H9 (cell line): ENCODE measurements at regions not wholly inside any gene's neighbourhood (a gene's known extent, or its start where the extent isn't known, plus 50 kb on each side); places are given as distances from the start of the nearest gene placed in this dataset.

Experiments used
- DNase-seq: peaks from one replicate; pipeline ENCODE4 v3.0.0-alpha.2; 2017
- H2AFZ ChIP-seq: one replicate; pipeline ENCODE4 v1.6.1; 2013; ENCODE audit warnings: mild to moderate bottlenecking, low read length, control low read depth, moderate library complexity
- H2AK5ac ChIP-seq: 2 replicates; pipeline ENCODE4 v1.6.1; 2013; ENCODE audit warnings: low read length, control low read depth, mixed read lengths; ENCODE audit not compliant: insufficient read length
- H2BK120ac ChIP-seq: one replicate; pipeline ENCODE4 v1.6.1; 2013; ENCODE audit warnings: low read depth, mild to moderate bottlenecking, low read length, control low read depth, inconsistent platforms; ENCODE audit not compliant: poor library complexity, severe bottlenecking
- H2BK12ac ChIP-seq: 2 replicates; pipeline ENCODE4 v1.6.1; 2013; ENCODE audit warnings: low read length, control low read depth, mixed read lengths, low read depth; ENCODE audit not compliant: insufficient read length
- H2BK15ac ChIP-seq: 2 replicates; pipeline ENCODE4 v1.6.1; 2013; ENCODE audit warnings: low read depth, low read length, control low read depth
- H2BK20ac ChIP-seq: one replicate; pipeline ENCODE4 v1.6.1; 2013; ENCODE audit warnings: low read depth, mild to moderate bottlenecking, low read length, control low read depth, inconsistent platforms; ENCODE audit not compliant: poor library complexity, severe bottlenecking
- H2BK5ac ChIP-seq: 2 replicates; pipeline ENCODE4 v1.6.1; 2013; ENCODE audit warnings: low read length, control low read depth, mixed read lengths; ENCODE audit not compliant: insufficient read length
- H3K14ac ChIP-seq: 2 replicates; pipeline ENCODE4 v1.6.1; 2013; ENCODE audit warnings: low read length, control low read depth; ENCODE audit not compliant: insufficient read depth
- H3K18ac ChIP-seq: 2 replicates; pipeline ENCODE4 v1.6.1; 2013; ENCODE audit warnings: low read depth, mild to moderate bottlenecking, mixed read lengths, low read length, control low read depth; ENCODE audit not compliant: insufficient read length
- H3K23ac ChIP-seq: 2 replicates; pipeline ENCODE4 v1.6.1; 2013; ENCODE audit warnings: low read length, control low read depth, mixed read lengths, low read depth; ENCODE audit not compliant: insufficient read length
- H3K23me2 ChIP-seq: 2 replicates; pipeline ENCODE4 v1.6.1; 2013; ENCODE audit warnings: low read depth, mild to moderate bottlenecking, mixed read lengths, low read length, control low read depth; ENCODE audit not compliant: insufficient read length, poor library complexity, severe bottlenecking
- H3K27ac ChIP-seq: 2 replicates; pipeline ENCODE4 v1.5.1; 2013; ENCODE audit warnings: low read length, control low read depth, mixed read lengths, low read depth; ENCODE audit not compliant: insufficient read length
- H3K27me3 ChIP-seq: 2 replicates; pipeline ENCODE4 v1.6.1; 2013; ENCODE audit warnings: low read length, control low read depth, inconsistent platforms; ENCODE audit not compliant: insufficient read depth
- H3K4ac ChIP-seq: 2 replicates; pipeline ENCODE4 v1.6.1; 2013; ENCODE audit warnings: low read depth, mild to moderate bottlenecking, control low read depth, inconsistent platforms, low read length, moderate library complexity
- H3K4me1 ChIP-seq: 2 replicates; pipeline ENCODE4 v1.6.1; 2013; ENCODE audit warnings: low read length, control low read depth, inconsistent platforms; ENCODE audit not compliant: insufficient read depth
- H3K4me2 ChIP-seq: 2 replicates; pipeline ENCODE4 v1.6.1; 2013; ENCODE audit warnings: low read length, control low read depth, mixed read lengths; ENCODE audit not compliant: insufficient read length, insufficient read depth
- H3K56ac ChIP-seq: 2 replicates; pipeline ENCODE4 v1.6.1; 2013; ENCODE audit warnings: low read depth, mild to moderate bottlenecking, mixed read lengths, low read length, control low read depth; ENCODE audit not compliant: insufficient read length
- H3K79me1 ChIP-seq: 2 replicates; pipeline ENCODE4 v1.6.1; 2013; ENCODE audit warnings: low read depth, mild to moderate bottlenecking, moderate library complexity, low read length, control low read depth, inconsistent platforms; ENCODE audit not compliant: insufficient read depth, poor library complexity, severe bottlenecking
- H3K79me2 ChIP-seq: 2 replicates; pipeline ENCODE4 v1.6.1; 2013; ENCODE audit warnings: low read length, control low read depth, inconsistent platforms; ENCODE audit not compliant: insufficient read depth
- H3K9ac ChIP-seq: 2 replicates; pipeline ENCODE4 v1.6.1; 2013; ENCODE audit warnings: low read length, control low read depth, mixed read lengths; ENCODE audit not compliant: insufficient read length; ENCODE audit errors: extremely low read depth
- H3K9me3 ChIP-seq: one replicate; pipeline ENCODE4 v1.6.1; 2013; ENCODE audit warnings: low read depth, low read length, inconsistent platforms; ENCODE audit not compliant: control insufficient read depth
- H3T11ph ChIP-seq: one replicate; pipeline ENCODE4 v1.6.1; 2013; ENCODE audit warnings: mild to moderate bottlenecking, low read length, control low read depth, inconsistent platforms
- H4K20me1 ChIP-seq: one replicate; pipeline ENCODE4 v1.6.1; 2013; ENCODE audit not compliant: control insufficient read depth, insufficient read length, insufficient read depth
- H4K5ac ChIP-seq: 2 replicates; pipeline ENCODE4 v1.6.1; 2013; ENCODE audit warnings: low read depth, mild to moderate bottlenecking, mixed read lengths, low read length, control low read depth; ENCODE audit not compliant: insufficient read length
- H4K8ac ChIP-seq: replicated peaks from 2 replicates; pipeline ENCODE4 v1.6.1; 2013; ENCODE audit warnings: low read length, control low read depth, mixed read lengths, low read depth; ENCODE audit not compliant: insufficient read length
- H4K91ac ChIP-seq: 2 replicates; pipeline ENCODE4 v1.6.1; 2013; ENCODE audit warnings: low read depth, mild to moderate bottlenecking, moderate library complexity, mixed read lengths, low read length, control low read depth; ENCODE audit not compliant: insufficient read length
- H3K27ac Mint-ChIP-seq, 3 experiments: 2 replicates in 2 of 3; 3 replicates in 1 of 3; pipeline ENCODE4 v1.8.0; 2020 to 2021; ENCODE audit warnings: mixed read lengths in 3 of 3, mild to moderate bottlenecking in 1 of 3, moderate library complexity in 1 of 3
- H3K27me3 Mint-ChIP-seq: 2 replicates; pipeline ENCODE4 v1.8.0; 2021; ENCODE audit warnings: low read depth, mild to moderate bottlenecking, moderate library complexity, mixed read lengths
- H3K36me3 Mint-ChIP-seq, 3 experiments: 2 replicates in 2 of 3; 3 replicates in 1 of 3; pipeline ENCODE4 v1.8.0; 2020 to 2021; ENCODE audit warnings: low read depth in 3 of 3, mixed read lengths in 3 of 3; ENCODE audit not compliant: insufficient read depth in 1 of 3
- H3K4me1 Mint-ChIP-seq, 2 experiments: 2 replicates each; pipeline ENCODE4 v1.8.0; 2020; ENCODE audit warnings: mixed read lengths in 2 of 2
- H3K4me3 Mint-ChIP-seq, 2 experiments: 2 replicates in 1 of 2; 3 replicates in 1 of 2; pipeline ENCODE4 v1.8.0; 2020 to 2021; ENCODE audit warnings: mild to moderate bottlenecking in 2 of 2, mixed read lengths in 2 of 2, moderate library complexity in 1 of 2
- H3K9me3 Mint-ChIP-seq, 2 experiments: 2 replicates in 1 of 2; 3 replicates in 1 of 2; pipeline ENCODE4 v1.8.0; 2020; ENCODE audit warnings: mild to moderate bottlenecking in 2 of 2, mixed read lengths in 2 of 2, moderate library complexity in 1 of 2
- CTCF ChIP-seq: fragments of 200-600 bp; sonication (generic); conservative IDR thresholded peaks from 3 replicates; pipeline ENCODE4 v1.8.0; 2021; ENCODE audit warnings: antibody characterized with exemption, mild to moderate bottlenecking
- WGBS: extraction: QIAGEN DNeasy Blood & Tissue Kit; methylation state at CpG from one replicate; pipeline ENCODE4 v1.1.7; 2013; ENCODE audit warnings: missing lambda C conversion rate, low lambda C conversion rate, mixed read lengths; ENCODE audit not compliant: insufficient read length; ENCODE audit errors: extremely low coverage; 5-methylcytosine and 5-hydroxymethylcytosine counted together

GRCh38 chr1:59143811-59144210, 153.1 kb upstream of the FGGY start:
- Histone ChIP-seq H3K27ac (no peak overlapping the region), H2BK15ac (no peak overlapping the region), H4K5ac (no peak overlapping the region), H3K9ac (no peak overlapping the region), H2AK5ac (no peak overlapping the region), H3K9me3 (no peaks in the 10 kb centered on the region), H2BK5ac (no peak overlapping the region), H3K79me1 (no peaks in the 10 kb centered on the region), H3K56ac (no peak overlapping the region), H3T11ph (no peak overlapping the region), H2BK12ac (no peak overlapping the region), H3K18ac (no peak overlapping the region), H3K79me2 (no peaks in the 10 kb centered on the region), H3K23me2 (peaks cover 5% of the 10 kb centered on the region), H4K20me1 (no peaks in the 10 kb centered on the region), H4K8ac (no peak overlapping the region), H2BK120ac (no peak overlapping the region), H3K27me3 (no peaks in the 10 kb centered on the region), H2BK20ac (no peak overlapping the region), H3K4me2 (no peak overlapping the region), H3K14ac (no peak overlapping the region), H3K4me1 (peaks cover 8% of the 10 kb centered on the region; the same call in 1 of the 2 replicates), H3K4ac (no peak overlapping the region), H4K91ac (no peak overlapping the region), H2AFZ (no peak overlapping the region), H3K23ac (no peak overlapping the region)
- Mint-ChIP-seq H3K9me3 (no peaks in the 10 kb centered on the region; a peak in 1 of 5 replicates), H3K4me3 (no peak overlapping the region), H3K4me1 (peaks cover 35 to 38% of the 10 kb centered on the region in 2 experiments), H3K27me3 (peaks cover 17% of the 10 kb centered on the region), H3K36me3 (no peaks in the 10 kb centered on the region), H3K27ac (0 out of 7 replicates have a peak overlapping the region, but pooled peaks of 1 of the 3 experiments have one; percentile 6)
- TF ChIP-seq CTCF = no peak
- no peak for DNase-seq
- WGBS = no CpG with 5 or more reads among the region's 2 CpGs
